T-helper 2 cell (primary cell): ENCODE measurements at regions not wholly inside any gene's neighbourhood (a gene's known extent, or its start where the extent isn't known, plus 50 kb on each side); places are given as distances from the start of the nearest gene placed in this dataset.

Experiments used
- DNase-seq, 5 experiments: peaks; one replicate each; pipeline versions ENCODE4 v3.0.0 to v3.0.0-alpha.2; 2012 to 2022

GRCh38 chr7:94239661-94240234 lies 154.9 kb upstream of the COL1A2 start:
- no peak for DNase-seq

- DNase-seq = no peak
Observed at GRCh38 chr7:94240902-94241301, 153.8 kb upstream of the COL1A2 start.

- no peak for DNase-seq
Observed at GRCh38 chr7:94241402-94241925, 153.2 kb upstream of the COL1A2 start.

- no peak for DNase-seq
Observed at GRCh38 chr7:94243066-94243711, 151.5 kb upstream of the COL1A2 start.

- DNase-seq = no peak
Observed at GRCh38 chr7:94244760-94245159, 149.9 kb upstream of the COL1A2 start.

- no peak for DNase-seq
Observed at GRCh38 chr7:94245500-94245899, 149.2 kb upstream of the COL1A2 start.

GRCh38 chr7:94247970-94248369 lies 146.7 kb upstream of the COL1A2 start:
- DNase-seq = no peak

GRCh38 chr7:94249631-94250030 lies 145.1 kb upstream of the COL1A2 start:
- no peak for DNase-seq

GRCh38 chr7:94250124-94250523 lies 144.6 kb upstream of the COL1A2 start:
- DNase-seq = no peak

- DNase-seq = no peak
Observed at GRCh38 chr7:94250987-94251386, 143.7 kb upstream of the COL1A2 start.

- DNase-seq = no peak
Observed at GRCh38 chr7:94252124-94252523, 142.6 kb upstream of the COL1A2 start.

GRCh38 chr7:94252971-94253370 lies 141.7 kb upstream of the COL1A2 start:
- no peak for DNase-seq

GRCh38 chr7:94253686-94254085 lies 141.0 kb upstream of the COL1A2 start:
- DNase-seq = no peak

- DNase-seq = no peak
Observed at GRCh38 chr7:94258418-94259300, 136.0 kb upstream of the COL1A2 start.

- no peak for DNase-seq
Observed at GRCh38 chr7:94261067-94261466, 133.6 kb upstream of the COL1A2 start.

GRCh38 chr7:94264756-94265155 lies 129.9 kb upstream of the COL1A2 start:
- no peak for DNase-seq

- DNase-seq = no peak
Observed at GRCh38 chr7:94265456-94265855, 129.2 kb upstream of the COL1A2 start.

- DNase-seq = no peak
Observed at GRCh38 chr7:94266238-94266644, 128.5 kb upstream of the COL1A2 start.

- no peak for DNase-seq
Observed at GRCh38 chr7:94270772-94271171, 123.9 kb upstream of the COL1A2 start.

GRCh38 chr7:94272821-94273583 lies 121.7 kb upstream of the COL1A2 start:
- DNase-seq = no peak

GRCh38 chr7:94274828-94275227 lies 119.9 kb upstream of the COL1A2 start:
- peak in 1 of 5 experiments; percentile 62 for DNase-seq

GRCh38 chr7:94276027-94276426 lies 118.7 kb upstream of the COL1A2 start:
- DNase-seq = no peak

GRCh38 chr7:94276795-94277194 lies 117.9 kb upstream of the COL1A2 start:
- DNase-seq = no peak
